ENCODE measurements at regions not wholly inside any gene's neighbourhood (a gene's known extent, or its start where the extent isn't known, plus 50 kb on each side); places are given as distances from the start of the nearest gene placed in this dataset.
"Not testable (repeated sequence)": the region's sequence is repeated elsewhere in the genome, so short reads cannot be mapped to it uniquely, and the experiment has no call there.

DNA sequence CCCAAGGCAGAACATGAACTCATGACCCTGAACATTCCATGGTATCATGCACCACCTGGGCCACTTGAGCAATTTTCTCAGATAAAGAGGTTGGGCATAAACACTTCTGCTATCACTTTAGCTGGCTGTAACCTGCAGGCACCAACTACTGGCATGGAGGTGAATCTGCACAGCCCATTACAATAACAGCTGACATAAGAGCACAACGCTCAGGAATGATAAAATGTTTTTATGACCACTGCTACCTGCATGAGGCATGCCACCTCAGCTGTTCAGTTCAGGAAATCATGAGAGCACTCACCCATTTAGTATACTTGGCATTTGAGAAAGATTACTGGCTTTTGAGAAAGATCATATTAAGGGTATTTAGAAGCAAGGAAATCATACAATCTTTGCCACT, 85.7 kb upstream of the SPIN4 start:
- Mint-ChIP-seq H3K4me3 (no peak overlapping the region), H3K9me3 (no peaks in the 10 kb centered on the region), H3K36me3 (ENCODE audit: low read depth) (peaks cover 3% of the 10 kb centered on the region), H3K4me1 (no peaks in the 10 kb centered on the region), H3K27ac (no peak overlapping the region), H3K27me3 (no peaks in the 10 kb centered on the region)
- CTCF ChIA-PET, result no interaction called here
- no peak for DNase-seq
- POLR2A ChIA-PET, result no interaction called here

DNA sequence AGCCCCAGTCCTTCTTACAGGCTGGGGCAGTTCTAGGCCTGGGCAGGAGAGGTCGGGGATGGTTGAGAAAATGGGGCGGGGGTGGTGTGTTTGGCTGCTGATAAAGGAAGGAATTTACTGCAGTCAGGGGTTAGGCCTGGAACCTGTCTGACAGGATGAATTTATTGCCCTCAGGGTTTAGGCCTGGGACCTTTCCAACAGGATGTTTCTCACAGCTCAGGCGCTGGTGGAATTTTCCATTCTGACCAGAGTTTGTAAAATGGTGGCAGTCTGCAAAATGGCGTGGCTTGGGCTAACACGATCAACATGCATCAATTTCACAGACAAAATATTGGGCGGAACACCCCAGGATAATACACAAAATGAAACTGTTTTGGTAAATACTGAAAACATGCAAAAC, 83.5 kb upstream of the SPIN4 start:
- H3K9me3 Mint-ChIP-seq, result no peaks in the 10 kb centered on the region
- peaks cover 3% of the 10 kb centered on the region for H3K36me3 Mint-ChIP-seq (ENCODE audit: low read depth)
- no peaks in the 10 kb centered on the region for H3K27me3 Mint-ChIP-seq
- H3K4me3 Mint-ChIP-seq, result no peak overlapping the region
- ChIA-PET POLR2A (no interaction called here), CTCF (no interaction called here)
- H3K4me1 Mint-ChIP-seq, result no peaks in the 10 kb centered on the region
- H3K27ac Mint-ChIP-seq, result no peak overlapping the region
- no peak for DNase-seq

DNA sequence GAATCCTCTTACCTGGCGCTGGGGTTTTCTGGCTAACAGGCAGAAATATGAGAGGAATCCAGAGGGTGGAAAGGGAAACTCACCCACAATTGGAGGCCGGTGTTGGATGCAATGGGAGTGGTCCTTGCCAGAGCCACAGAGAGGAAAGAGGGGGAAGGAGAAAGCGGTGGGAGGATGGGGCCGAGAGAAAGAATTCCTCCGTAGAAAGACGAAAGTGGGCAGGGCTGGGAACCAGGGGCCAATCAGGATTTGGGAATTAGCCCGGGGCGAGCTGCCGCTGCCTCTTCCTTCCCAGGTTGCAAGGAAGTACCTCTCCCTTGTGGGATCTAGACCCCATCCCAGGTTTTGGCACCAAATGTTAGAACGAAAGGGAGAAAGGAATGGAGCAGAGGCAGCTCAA, 83.1 kb upstream of the SPIN4 start:
- CTCF ChIA-PET, result no interaction called here
- Mint-ChIP-seq H3K36me3 (ENCODE audit: low read depth) (peaks cover 3% of the 10 kb centered on the region), H3K4me3 (no peak overlapping the region), H3K27ac (no peak overlapping the region), H3K4me1 (no peaks in the 10 kb centered on the region), H3K27me3 (no peaks in the 10 kb centered on the region), H3K9me3 (no peaks in the 10 kb centered on the region)
- no peak for DNase-seq
- POLR2A ChIA-PET, result no interaction called here

DNA sequence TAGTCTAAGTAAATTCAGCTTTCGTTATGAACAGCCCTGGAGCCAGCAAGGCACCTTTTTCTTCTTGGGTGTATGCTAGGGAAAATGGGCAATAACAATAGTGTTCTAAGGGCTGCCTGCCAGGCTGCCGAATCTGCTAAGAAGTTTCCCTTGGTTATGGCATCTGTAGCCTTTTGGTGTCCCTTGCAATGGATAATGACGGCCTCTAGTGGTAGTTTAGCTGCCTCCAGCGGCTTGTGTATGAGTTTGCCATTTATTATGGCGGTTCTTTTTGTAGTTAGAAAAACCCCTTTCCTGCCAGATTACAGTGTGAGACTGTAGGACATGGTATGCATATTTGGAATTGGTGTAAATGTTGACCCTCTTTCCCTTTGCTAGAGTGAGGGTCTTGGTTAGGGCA, 78.9 kb upstream of the SPIN4 start:
- Mint-ChIP-seq H3K36me3 (ENCODE audit: low read depth) (peaks cover 3% of the 10 kb centered on the region), H3K4me3 (no peak overlapping the region), H3K9me3 (no peaks in the 10 kb centered on the region), H3K27ac (no peak overlapping the region), H3K27me3 (no peaks in the 10 kb centered on the region), H3K4me1 (no peaks in the 10 kb centered on the region)
- ChIA-PET CTCF (interaction anchor here (1.5 kb wide), 1 partner anchor 9 kb away, joined by 4 read pairs; no protein-coding TSS in a partner anchor), POLR2A (no interaction called here)
- DNase-seq, result no peak

DNA sequence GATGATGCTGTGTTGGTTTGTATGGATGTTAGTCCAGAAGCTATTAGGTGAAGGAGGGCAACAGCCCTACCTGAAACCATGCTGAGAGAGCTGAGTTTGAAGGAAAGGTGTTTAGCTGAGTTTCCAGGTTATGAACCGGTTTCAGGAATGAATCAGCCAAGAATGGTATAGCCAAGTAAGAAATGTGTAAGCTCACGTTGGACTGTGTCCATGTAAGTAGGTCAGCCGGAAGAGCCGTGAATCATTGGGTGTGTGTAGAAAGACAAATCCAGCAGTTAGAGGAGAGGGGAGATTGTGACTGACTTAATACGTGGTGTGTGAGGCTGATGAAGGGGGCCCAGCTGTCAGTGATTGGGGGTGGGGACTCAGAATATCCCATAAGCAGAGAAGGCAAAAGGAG, 77.2 kb upstream of the SPIN4 start:
- H3K9me3 Mint-ChIP-seq, result no peaks in the 10 kb centered on the region
- no peak for DNase-seq
- peaks cover 3% of the 10 kb centered on the region for H3K36me3 Mint-ChIP-seq (ENCODE audit: low read depth)
- H3K27ac Mint-ChIP-seq, result no peak overlapping the region
- H3K27me3 Mint-ChIP-seq, result no peaks in the 10 kb centered on the region
- ChIA-PET CTCF (no interaction called here), POLR2A (no interaction called here)
- H3K4me3 Mint-ChIP-seq, result no peak overlapping the region
- no peaks in the 10 kb centered on the region for H3K4me1 Mint-ChIP-seq

DNA sequence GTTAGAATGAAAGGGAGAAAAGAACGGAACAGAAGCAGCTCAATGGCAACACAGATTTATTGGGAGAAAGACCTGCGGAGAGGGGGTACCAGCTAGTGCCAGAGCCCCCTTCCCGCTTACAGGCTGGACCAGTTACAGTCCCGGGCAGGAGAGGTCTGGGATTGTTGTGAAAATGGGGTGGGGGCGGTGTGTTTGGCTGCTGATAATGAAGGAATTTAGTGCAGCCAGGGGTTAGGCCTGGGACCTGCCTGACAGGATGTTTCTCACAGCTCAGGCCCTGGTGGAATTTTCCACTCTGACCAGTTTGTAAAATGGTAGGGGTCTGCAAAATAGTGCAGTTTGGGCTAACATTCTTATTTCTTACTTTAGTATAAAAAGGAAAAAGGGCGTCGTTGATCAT, 75.4 kb upstream of the SPIN4 start:
- H3K36me3 Mint-ChIP-seq (ENCODE audit: low read depth), result no peaks in the 10 kb centered on the region
- H3K27me3 Mint-ChIP-seq, result no peaks in the 10 kb centered on the region
- no peaks in the 10 kb centered on the region for H3K4me1 Mint-ChIP-seq
- CTCF ChIA-PET, result no interaction called here
- H3K27ac Mint-ChIP-seq, result peak overlapping the region; percentile 25
- no peak overlapping the region for H3K4me3 Mint-ChIP-seq
- no peaks in the 10 kb centered on the region for H3K9me3 Mint-ChIP-seq
- POLR2A ChIA-PET, result no interaction called here
- DNase-seq, result no peak

DNA sequence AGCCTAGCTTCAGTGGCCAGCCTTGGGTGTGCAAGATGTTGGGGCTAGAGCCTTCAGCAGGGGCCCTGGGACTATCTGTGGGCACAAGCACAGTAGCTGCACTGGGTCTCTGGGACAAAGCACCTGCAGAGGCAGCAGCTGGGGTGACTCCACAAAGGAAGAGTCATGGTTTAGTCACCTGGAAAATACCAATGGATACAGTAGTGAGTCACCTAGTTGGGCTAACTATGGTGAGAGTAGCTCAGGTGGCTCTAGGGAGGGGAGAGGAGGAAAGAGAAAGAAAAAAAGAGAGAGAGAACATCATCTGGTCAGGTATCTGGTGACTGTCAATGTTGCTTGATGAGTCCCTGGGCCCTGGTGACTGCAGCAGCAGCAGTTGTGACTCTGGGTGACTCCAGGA, 72.9 kb upstream of the SPIN4 start:
- Mint-ChIP-seq H3K9me3 (no peaks in the 10 kb centered on the region), H3K27me3 (no peaks in the 10 kb centered on the region), H3K36me3 (ENCODE audit: low read depth) (no peaks in the 10 kb centered on the region), H3K4me3 (no peak overlapping the region), H3K4me1 (no peaks in the 10 kb centered on the region), H3K27ac (no peak overlapping the region)
- DNase-seq, result no peak
- POLR2A ChIA-PET, result no interaction called here
- CTCF ChIA-PET, result no interaction called here

DNA sequence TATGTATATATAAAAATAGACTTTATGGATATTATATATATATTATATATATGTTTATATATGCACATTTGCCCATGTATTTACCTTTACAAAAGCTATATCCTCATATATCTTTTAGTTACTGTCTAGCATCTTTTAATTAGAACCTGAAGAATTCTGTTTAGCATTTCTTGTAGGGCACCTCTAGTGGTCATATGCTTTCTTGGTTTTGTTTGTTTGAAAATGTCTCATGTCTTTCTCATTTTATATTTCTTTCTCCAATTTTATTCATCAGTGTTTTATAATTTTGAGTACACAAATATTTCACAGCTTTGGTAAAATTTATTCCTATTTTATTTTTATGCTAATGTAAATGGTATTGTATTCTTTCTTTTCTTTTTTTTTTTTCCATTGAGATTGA, 70.3 kb upstream of the SPIN4 start:
- ChIA-PET POLR2A (no interaction called here), CTCF (interaction anchor here (1.1 kb wide), 1 partner anchor 9 kb away, joined by 4 read pairs; no protein-coding TSS in a partner anchor)
- Mint-ChIP-seq H3K27me3 (no peaks in the 10 kb centered on the region), H3K36me3 (ENCODE audit: low read depth) (no peaks in the 10 kb centered on the region), H3K27ac (no peak overlapping the region), H3K4me1 (no peaks in the 10 kb centered on the region), H3K4me3 (no peak overlapping the region), H3K9me3 (no peaks in the 10 kb centered on the region)
- no peak for DNase-seq

DNA sequence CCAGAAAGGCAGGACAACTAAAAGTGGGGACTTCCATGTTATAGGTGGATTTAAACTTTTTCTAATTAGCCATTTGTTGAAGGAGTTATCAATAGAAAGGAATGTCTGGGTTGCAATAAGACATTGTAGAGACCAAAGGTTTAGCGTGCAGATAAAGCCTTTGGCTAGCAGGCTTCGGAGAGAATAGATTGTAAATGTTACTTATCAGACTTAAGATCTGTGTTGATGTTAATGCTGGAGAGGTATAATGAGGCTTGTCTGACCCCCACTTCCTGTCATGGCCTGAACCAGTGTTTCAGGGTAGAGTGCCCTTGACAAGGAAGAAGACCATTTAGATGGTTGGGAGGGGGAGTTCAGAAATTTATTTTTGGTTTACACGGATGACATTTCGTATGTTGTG, 67.1 kb upstream of the SPIN4 start:
- ChIA-PET POLR2A (no interaction called here), CTCF (no interaction called here)
- Mint-ChIP-seq H3K4me1 (no peaks in the 10 kb centered on the region), H3K27me3 (no peaks in the 10 kb centered on the region), H3K9me3 (no peaks in the 10 kb centered on the region), H3K27ac (no peak overlapping the region), H3K4me3 (no peak overlapping the region), H3K36me3 (ENCODE audit: low read depth) (no peaks in the 10 kb centered on the region)
- no peak for DNase-seq

DNA sequence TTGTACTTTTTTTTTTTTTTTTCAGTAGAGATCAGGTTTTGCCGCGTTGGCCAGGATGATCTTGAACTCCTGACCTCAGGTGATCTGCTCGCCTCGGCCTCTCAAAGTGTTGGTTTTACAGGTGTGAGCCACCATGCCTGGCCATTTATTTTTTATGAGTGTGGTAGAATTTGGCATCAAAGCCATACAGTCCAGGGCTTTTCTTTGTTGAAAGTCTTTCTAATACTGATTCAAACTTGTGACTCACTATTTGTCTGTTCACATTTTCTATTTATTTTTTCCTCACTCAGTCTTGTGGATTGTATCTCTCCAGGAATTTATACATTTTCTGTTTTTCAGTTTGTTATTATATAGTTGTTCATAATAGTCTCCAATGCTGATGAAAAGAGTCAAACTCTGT, 66.5 kb upstream of the SPIN4 start:
- DNase-seq, result no peak
- H3K4me1 Mint-ChIP-seq, result no peaks in the 10 kb centered on the region
- H3K36me3 Mint-ChIP-seq (ENCODE audit: low read depth), result no peaks in the 10 kb centered on the region
- no peak overlapping the region for H3K27ac Mint-ChIP-seq
- no peak overlapping the region for H3K4me3 Mint-ChIP-seq
- no peaks in the 10 kb centered on the region for H3K27me3 Mint-ChIP-seq
- H3K9me3 Mint-ChIP-seq, result no peaks in the 10 kb centered on the region
- ChIA-PET CTCF (no interaction called here), POLR2A (no interaction called here)

DNA sequence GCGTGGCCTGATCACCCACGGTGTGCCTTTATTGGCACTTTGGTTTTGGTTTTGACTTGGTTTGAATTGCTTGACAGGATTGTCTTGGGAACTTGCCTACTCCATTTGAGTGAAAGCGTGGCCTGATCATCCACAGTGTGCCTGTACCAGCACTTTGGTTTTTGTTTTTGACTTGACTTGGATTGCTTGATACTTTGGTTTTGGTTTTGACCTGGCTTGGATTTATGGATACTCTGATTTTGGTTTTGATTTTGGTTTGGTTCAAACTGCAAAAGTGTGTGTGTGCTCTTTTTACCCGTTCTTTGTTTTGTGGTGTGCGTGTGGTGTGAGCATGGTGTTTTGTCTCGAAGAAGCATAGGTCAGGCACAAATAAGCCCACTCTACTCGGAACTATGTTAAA, 58.8 kb upstream of the SPIN4 start:
- H3K27me3 Mint-ChIP-seq; H3K27ac Mint-ChIP-seq; H3K4me3 Mint-ChIP-seq; CTCF ChIA-PET; H3K4me1 Mint-ChIP-seq; H3K36me3 Mint-ChIP-seq (ENCODE audit: low read depth); DNase-seq; H3K9me3 Mint-ChIP-seq; POLR2A ChIA-PET: not testable (repeated sequence)

DNA sequence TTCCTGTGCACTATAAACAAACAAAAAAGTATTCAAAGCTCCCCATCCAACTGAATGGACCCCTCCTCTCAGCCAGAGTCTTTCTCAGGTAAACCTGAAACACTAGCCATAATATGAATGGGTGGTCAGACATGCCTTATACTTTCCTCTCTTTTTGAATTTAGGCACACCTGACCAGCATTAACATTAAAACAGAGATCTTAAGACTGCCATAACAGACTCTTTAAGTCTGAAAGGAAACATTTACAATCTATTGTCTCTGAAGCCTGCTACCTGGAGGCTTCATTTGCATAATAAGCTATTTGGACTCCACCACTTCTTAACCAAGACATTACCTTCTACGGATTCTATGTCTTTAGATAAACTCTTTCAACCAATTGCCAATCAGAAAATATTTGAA, 56.9 kb upstream of the SPIN4 start:
- Mint-ChIP-seq H3K36me3 (ENCODE audit: low read depth) (no peaks in the 10 kb centered on the region), H3K9me3 (peaks cover 2% of the 10 kb centered on the region), H3K27me3 (no peaks in the 10 kb centered on the region), H3K27ac (no peak overlapping the region), H3K4me3 (no peak overlapping the region), H3K4me1 (no peaks in the 10 kb centered on the region)
- ChIA-PET CTCF (no interaction called here), POLR2A (no interaction called here)
- no peak for DNase-seq

DNA sequence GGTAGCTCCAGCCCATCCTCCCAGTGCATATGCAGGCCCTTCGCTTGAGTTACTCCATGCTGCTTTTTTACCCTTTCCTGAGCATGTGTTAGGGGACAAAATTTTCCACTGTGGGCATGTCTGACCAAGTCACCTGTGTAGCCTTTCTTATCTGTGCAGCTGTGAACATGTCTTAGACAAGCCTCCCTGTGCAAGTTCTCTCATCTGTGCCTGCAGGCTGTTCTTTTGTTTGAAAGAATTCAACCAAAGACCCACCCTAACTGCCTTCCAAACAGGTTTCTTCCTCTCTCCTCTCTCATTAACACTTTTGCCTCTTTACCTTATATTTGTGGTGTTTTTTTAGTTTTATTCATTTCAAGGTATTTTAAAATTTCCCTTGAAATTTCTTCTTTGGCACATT, 53.2 kb upstream of the SPIN4 start:
- Mint-ChIP-seq H3K4me3 (no peak overlapping the region), H3K27me3 (no peaks in the 10 kb centered on the region), H3K9me3 (peaks cover 2% of the 10 kb centered on the region), H3K36me3 (ENCODE audit: low read depth) (no peaks in the 10 kb centered on the region), H3K4me1 (no peaks in the 10 kb centered on the region), H3K27ac (no peak overlapping the region)
- ChIA-PET CTCF (no interaction called here), POLR2A (no interaction called here)
- no peak for DNase-seq

DNA sequence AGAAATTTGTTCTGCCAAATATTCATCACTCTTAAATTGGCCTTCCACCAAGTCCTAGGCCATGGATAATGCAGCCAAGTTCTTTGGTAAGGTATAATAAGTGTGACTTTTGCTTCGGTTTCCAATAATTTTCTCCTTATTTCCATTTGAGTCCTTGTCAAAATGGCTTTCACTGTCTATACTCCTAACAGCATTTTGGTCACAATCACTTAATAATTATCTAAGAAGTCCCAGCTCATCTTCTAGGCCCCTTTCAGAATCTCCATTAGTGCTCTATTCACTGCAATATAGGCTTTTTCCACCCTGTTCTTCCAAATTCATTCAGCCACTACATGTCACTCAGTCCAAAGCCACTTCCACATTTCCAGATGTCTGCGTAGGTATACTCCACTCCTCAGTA, 51.0 kb upstream of the SPIN4 start:
- ChIA-PET CTCF (no interaction called here), POLR2A (no interaction called here)
- no peaks in the 10 kb centered on the region for H3K27me3 Mint-ChIP-seq
- H3K36me3 Mint-ChIP-seq (ENCODE audit: low read depth), result no peaks in the 10 kb centered on the region
- no peak for DNase-seq
- no peak overlapping the region for H3K4me3 Mint-ChIP-seq
- no peak overlapping the region for H3K27ac Mint-ChIP-seq
- H3K4me1 Mint-ChIP-seq, result no peaks in the 10 kb centered on the region
- peaks cover 2% of the 10 kb centered on the region for H3K9me3 Mint-ChIP-seq
